SK-N-SH (cell line): ENCODE measurements at regions not wholly inside any gene's neighbourhood (a gene's known extent, or its start where the extent isn't known, plus 50 kb on each side); places are given as distances from the start of the nearest gene placed in this dataset.

Source experiments
- CHD2 ChIP-seq: fragments of 150-350 bp; IDR thresholded peaks from 2 replicates; pipeline ENCODE4 v1.6.1; 2018; ENCODE audit warnings: low read length; ENCODE audit not compliant: partially characterized antibody
- EP300 ChIP-seq, 2 experiments: IDR thresholded peaks; 2 replicates each; pipeline versions ENCODE4 v1.4.0 to v1.6.1; 2012; ENCODE audit warnings: borderline replicate concordance in 1 of 2, low read depth in 1 of 2, low read length in 1 of 2
- EZH2phosphoT487 ChIP-seq: fragments of 200-600 bp; sonication (generic); IDR thresholded peaks from 2 replicates; pipeline ENCODE4 v1.6.1; 2017; ENCODE audit warnings: low read depth, mixed run types, mild to moderate bottlenecking, antibody characterized with exemption, moderate library complexity, borderline replicate concordance
- FOXJ3 ChIP-seq: sonication (generic); formaldehyde crosslinking; IDR thresholded peaks from 2 replicates; pipeline ENCODE4 v1.5.1; 2020; ENCODE audit warnings: mild to moderate bottlenecking, missing genetic modification reagents
- POLR2AphosphoS5 ChIP-seq: IDR thresholded peaks from 2 replicates; pipeline ENCODE4 v1.6.1; 2012; ENCODE audit warnings: low read depth, low read length
- RAD21 ChIP-seq: IDR thresholded peaks from 2 replicates; pipeline ENCODE4 v1.6.1; 2012; ENCODE audit warnings: mild to moderate bottlenecking, low read length
- RFX5 ChIP-seq: IDR thresholded peaks from 2 replicates; pipeline ENCODE4 v1.6.1; 2012; ENCODE audit warnings: mild to moderate bottlenecking, improper control_type of control experiment, low read length
- SMC3 ChIP-seq: IDR thresholded peaks from 2 replicates; pipeline ENCODE4 v1.6.1; 2012; ENCODE audit warnings: low read depth, low read length, improper control_type of control experiment
- TAF1 ChIP-seq: IDR thresholded peaks from 2 replicates; pipeline ENCODE4 v1.6.1; 2012; ENCODE audit warnings: low read depth, mild to moderate bottlenecking, low read length, moderate library complexity, borderline replicate concordance
- TEAD4 ChIP-seq: IDR thresholded peaks from 2 replicates; pipeline ENCODE4 v1.4.0; 2012; ENCODE audit warnings: mild to moderate bottlenecking, borderline replicate concordance; ENCODE audit not compliant: insufficient read depth
- TF ChIP-seq, protein P1 (sequence below): fragments of 200-600 bp; sonication (generic); IDR thresholded peaks from 2 replicates; pipeline ENCODE4 v1.6.1; 2017; ENCODE audit warnings: antibody characterized with exemption, mild to moderate bottlenecking, moderate library complexity
- TF ChIP-seq, protein P2 (sequence below): IDR thresholded peaks from 2 replicates; pipeline ENCODE4 v1.6.1; 2012; ENCODE audit warnings: mild to moderate bottlenecking, low read depth, low read length, moderate library complexity
- TF ChIP-seq, protein P3 (sequence below): fragments of 150-350 bp; IDR thresholded peaks from 2 replicates; pipeline ENCODE4 v1.6.1; 2017; ENCODE audit warnings: antibody characterized with exemption, low read length, low read depth, borderline replicate concordance
- TF ChIP-seq, protein P4 (sequence below): IDR thresholded peaks from 2 replicates; pipeline ENCODE4 v1.4.0; 2012; ENCODE audit warnings: low read depth, borderline replicate concordance

DNA sequence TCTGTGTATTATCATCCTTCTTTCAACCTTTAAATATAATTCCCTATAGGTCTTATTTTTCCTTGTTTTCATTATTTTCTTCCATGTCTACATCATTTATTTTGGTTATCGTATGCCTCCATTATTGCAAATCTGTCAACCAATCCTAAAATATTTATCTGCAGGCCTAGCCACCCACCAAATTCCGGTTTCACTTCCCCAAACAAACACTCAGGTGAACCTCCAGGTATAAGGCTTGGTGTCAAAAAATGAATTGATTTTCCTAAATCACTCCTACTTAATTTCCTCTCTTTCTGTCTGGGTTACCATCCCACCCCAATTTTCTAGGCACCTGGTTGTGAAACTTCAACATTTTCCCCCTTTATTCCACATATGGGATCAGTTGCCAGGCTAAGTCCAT, 111.9 kb upstream of the LINC00305 start:
- TF ChIP-seq, protein P1, sequence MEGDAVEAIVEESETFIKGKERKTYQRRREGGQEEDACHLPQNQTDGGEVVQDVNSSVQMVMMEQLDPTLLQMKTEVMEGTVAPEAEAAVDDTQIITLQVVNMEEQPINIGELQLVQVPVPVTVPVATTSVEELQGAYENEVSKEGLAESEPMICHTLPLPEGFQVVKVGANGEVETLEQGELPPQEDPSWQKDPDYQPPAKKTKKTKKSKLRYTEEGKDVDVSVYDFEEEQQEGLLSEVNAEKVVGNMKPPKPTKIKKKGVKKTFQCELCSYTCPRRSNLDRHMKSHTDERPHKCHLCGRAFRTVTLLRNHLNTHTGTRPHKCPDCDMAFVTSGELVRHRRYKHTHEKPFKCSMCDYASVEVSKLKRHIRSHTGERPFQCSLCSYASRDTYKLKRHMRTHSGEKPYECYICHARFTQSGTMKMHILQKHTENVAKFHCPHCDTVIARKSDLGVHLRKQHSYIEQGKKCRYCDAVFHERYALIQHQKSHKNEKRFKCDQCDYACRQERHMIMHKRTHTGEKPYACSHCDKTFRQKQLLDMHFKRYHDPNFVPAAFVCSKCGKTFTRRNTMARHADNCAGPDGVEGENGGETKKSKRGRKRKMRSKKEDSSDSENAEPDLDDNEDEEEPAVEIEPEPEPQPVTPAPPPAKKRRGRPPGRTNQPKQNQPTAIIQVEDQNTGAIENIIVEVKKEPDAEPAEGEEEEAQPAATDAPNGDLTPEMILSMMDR: no peak
- TF ChIP-seq POLR2AphosphoS5 (no peak), TAF1 (no peak), TEAD4 (no peak), FOXJ3 (CRISPR knock-in tag) (no peak), EP300 (IDR thresholded peaks at IDR 0.05; ENCODE audit: borderline replicate concordance in 1 of 2, low read depth in 1 of 2, low read length in 1 of 2) (no peak), EZH2phosphoT487 (no peak), CHD2 (no peak), RFX5 (no peak), RAD21 (no peak), SMC3 (no peak)
- TF ChIP-seq, protein P2, sequence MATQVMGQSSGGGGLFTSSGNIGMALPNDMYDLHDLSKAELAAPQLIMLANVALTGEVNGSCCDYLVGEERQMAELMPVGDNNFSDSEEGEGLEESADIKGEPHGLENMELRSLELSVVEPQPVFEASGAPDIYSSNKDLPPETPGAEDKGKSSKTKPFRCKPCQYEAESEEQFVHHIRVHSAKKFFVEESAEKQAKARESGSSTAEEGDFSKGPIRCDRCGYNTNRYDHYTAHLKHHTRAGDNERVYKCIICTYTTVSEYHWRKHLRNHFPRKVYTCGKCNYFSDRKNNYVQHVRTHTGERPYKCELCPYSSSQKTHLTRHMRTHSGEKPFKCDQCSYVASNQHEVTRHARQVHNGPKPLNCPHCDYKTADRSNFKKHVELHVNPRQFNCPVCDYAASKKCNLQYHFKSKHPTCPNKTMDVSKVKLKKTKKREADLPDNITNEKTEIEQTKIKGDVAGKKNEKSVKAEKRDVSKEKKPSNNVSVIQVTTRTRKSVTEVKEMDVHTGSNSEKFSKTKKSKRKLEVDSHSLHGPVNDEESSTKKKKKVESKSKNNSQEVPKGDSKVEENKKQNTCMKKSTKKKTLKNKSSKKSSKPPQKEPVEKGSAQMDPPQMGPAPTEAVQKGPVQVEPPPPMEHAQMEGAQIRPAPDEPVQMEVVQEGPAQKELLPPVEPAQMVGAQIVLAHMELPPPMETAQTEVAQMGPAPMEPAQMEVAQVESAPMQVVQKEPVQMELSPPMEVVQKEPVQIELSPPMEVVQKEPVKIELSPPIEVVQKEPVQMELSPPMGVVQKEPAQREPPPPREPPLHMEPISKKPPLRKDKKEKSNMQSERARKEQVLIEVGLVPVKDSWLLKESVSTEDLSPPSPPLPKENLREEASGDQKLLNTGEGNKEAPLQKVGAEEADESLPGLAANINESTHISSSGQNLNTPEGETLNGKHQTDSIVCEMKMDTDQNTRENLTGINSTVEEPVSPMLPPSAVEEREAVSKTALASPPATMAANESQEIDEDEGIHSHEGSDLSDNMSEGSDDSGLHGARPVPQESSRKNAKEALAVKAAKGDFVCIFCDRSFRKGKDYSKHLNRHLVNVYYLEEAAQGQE: no peak
- TF ChIP-seq, protein P3, sequence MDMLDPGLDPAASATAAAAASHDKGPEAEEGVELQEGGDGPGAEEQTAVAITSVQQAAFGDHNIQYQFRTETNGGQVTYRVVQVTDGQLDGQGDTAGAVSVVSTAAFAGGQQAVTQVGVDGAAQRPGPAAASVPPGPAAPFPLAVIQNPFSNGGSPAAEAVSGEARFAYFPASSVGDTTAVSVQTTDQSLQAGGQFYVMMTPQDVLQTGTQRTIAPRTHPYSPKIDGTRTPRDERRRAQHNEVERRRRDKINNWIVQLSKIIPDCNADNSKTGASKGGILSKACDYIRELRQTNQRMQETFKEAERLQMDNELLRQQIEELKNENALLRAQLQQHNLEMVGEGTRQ: no peak
- TF ChIP-seq, protein P4, sequence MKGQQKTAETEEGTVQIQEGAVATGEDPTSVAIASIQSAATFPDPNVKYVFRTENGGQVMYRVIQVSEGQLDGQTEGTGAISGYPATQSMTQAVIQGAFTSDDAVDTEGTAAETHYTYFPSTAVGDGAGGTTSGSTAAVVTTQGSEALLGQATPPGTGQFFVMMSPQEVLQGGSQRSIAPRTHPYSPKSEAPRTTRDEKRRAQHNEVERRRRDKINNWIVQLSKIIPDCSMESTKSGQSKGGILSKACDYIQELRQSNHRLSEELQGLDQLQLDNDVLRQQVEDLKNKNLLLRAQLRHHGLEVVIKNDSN: no peak
